ENCODE measurements at regions not wholly inside any gene's neighbourhood (a gene's known extent, or its start where the extent isn't known, plus 50 kb on each side); places are given as distances from the start of the nearest gene placed in this dataset.

DNA sequence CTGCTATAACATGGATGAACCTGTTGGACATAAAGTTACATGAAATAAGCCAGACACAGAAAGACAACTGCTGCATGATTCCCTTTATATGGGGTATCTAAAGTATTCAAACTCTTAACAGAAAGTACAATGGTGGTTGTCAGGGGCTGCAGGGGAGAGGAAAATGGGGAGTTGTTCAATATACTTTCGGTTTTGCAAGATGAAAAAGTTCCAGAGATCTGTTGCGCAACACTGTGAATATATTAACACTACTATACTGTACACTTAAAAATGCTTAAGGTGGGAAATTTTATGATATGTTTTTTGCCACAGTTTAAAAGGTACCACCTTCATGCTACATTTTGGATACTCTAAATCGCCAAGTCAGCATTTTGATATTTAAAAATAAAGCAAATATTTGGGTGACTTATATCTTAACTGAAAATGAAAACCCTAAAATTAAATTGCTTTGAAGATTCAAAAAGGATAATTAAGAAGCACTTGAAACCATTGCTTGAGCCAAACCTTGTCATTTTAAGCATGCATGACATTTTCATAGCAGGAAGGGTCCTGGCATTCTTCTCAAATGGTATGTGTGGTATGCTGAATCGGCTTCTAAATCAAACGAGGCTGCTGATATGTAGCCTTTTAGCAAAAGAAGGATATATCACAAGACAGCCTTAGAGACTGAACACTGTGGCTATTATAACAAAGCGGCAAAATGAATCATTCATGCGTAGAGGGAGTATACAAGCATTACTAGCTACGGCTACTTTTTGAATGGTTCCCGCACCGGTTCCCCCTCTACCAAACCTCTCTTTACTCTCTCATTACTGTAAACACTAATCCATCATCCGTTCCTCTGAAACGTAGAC, 607.1 kb upstream of the DIPK2B start:
- Histone ChIP-seq H3K4me3 (ENCODE audit: low read depth, low read length) (no peak overlapping the region), H3K36me3 (ENCODE audit: control insufficient read depth in 2 of 2, insufficient read depth in 1 of 2, low read length in 2 of 2) (no peaks in the 10 kb centered on the region), H3K27ac (ENCODE audit: extremely low read depth, low read depth, low read length) (no peak overlapping the region), H3K9me3 (ENCODE audit: control insufficient read depth, insufficient read depth, low read depth, low read length) (no peaks in the 10 kb centered on the region), H3K4me1 (ENCODE audit: control insufficient read depth, insufficient read depth, low read length) (no peaks in the 10 kb centered on the region)
- POLR2A ChIA-PET, result interaction anchor here (0.7 kb wide), 1 partner anchor 1133 kb away, joined by 3 read pairs; no protein-coding TSS in a partner anchor
- TF ChIP-seq, protein P1, sequence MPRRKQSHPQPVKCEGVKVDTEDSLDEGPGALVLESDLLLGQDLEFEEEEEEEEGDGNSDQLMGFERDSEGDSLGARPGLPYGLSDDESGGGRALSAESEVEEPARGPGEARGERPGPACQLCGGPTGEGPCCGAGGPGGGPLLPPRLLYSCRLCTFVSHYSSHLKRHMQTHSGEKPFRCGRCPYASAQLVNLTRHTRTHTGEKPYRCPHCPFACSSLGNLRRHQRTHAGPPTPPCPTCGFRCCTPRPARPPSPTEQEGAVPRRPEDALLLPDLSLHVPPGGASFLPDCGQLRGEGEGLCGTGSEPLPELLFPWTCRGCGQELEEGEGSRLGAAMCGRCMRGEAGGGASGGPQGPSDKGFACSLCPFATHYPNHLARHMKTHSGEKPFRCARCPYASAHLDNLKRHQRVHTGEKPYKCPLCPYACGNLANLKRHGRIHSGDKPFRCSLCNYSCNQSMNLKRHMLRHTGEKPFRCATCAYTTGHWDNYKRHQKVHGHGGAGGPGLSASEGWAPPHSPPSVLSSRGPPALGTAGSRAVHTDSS (tag by site-specific recombination; IDR thresholded peaks at IDR 0.05), result no peak
- TF ChIP-seq, protein P2, sequence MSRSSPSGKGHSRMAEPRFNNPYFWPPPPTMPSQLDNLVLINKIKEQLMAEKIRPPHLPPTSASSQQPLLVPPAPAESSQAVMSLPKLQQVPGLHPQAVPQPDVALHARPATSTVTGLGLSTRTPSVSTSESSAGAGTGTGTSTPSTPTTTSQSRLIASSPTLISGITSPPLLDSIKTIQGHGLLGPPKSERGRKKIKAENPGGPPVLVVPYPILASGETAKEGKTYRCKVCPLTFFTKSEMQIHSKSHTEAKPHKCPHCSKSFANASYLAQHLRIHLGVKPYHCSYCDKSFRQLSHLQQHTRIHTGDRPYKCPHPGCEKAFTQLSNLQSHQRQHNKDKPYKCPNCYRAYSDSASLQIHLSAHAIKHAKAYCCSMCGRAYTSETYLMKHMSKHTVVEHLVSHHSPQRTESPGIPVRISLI (tag by site-specific recombination; IDR thresholded peaks at IDR 0.05), result no peak
- TF ChIP-seq ZNF621 (tag by site-specific recombination; IDR thresholded peaks at IDR 0.05), result no peak
- TF ChIP-seq ZNF501 (tag by site-specific recombination; IDR thresholded peaks at IDR 0.05), result no peak
- no peak for TF ChIP-seq ZNF155 (tag by site-specific recombination; IDR thresholded peaks at IDR 0.05)
- no peak; the same call in 1 of the 2 replicates for TF ChIP-seq TCF7L2 (IDR thresholded peaks at IDR 0.05; ENCODE audit: borderline replicate concordance, low read depth, low read length)
- CTCF ChIA-PET, result interaction anchor here (0.8 kb wide), 2 partner anchors 17 to 621 kb away, joined by 3 to 4 read pairs; no protein-coding TSS in a partner anchor

GRCh38 chrX:45806410-45807121, 605.9 kb upstream of the DIPK2B start:
- Histone ChIP-seq H3K36me3 (ENCODE audit: control insufficient read depth in 2 of 2, insufficient read depth in 1 of 2, low read length in 2 of 2) (no peaks in the 10 kb centered on the region), H3K9me3 (ENCODE audit: control insufficient read depth, insufficient read depth, low read depth, low read length) (no peaks in the 10 kb centered on the region), H3K27ac (ENCODE audit: extremely low read depth, low read depth, low read length) (no peak overlapping the region), H3K4me1 (ENCODE audit: control insufficient read depth, insufficient read depth, low read length) (no peaks in the 10 kb centered on the region), H3K4me3 (ENCODE audit: low read depth, low read length) (no peak overlapping the region)
- ChIA-PET POLR2A (interaction anchor here (1.1 kb wide), 1 partner anchor 20 kb away, joined by 3 read pairs; no protein-coding TSS in a partner anchor), CTCF (interaction anchor here (0.7 kb wide), 1 partner anchor 570 kb away, joined by 5 read pairs; no protein-coding TSS in a partner anchor)
- TF ChIP-seq ZNF404 (tag by site-specific recombination; IDR thresholded peaks at IDR 0.05), result no peak
- TF ChIP-seq GFI1B (tag by site-specific recombination; IDR thresholded peaks at IDR 0.05), result no peak
- no peak for TF ChIP-seq ZNF274 (IDR thresholded peaks at IDR 0.05; ENCODE audit: low read length)
- no peak for TF ChIP-seq ZNF274 (tag by site-specific recombination; IDR thresholded peaks at IDR 0.05; ENCODE audit: borderline replicate concordance)
- TF ChIP-seq ZNF335 (tag by site-specific recombination; conservative IDR thresholded peaks at IDR 0.05), result no peak
- no peak for TF ChIP-seq ZNF785 (tag by site-specific recombination; IDR thresholded peaks at IDR 0.05)
- TF ChIP-seq ZBTB49 (tag by site-specific recombination; IDR thresholded peaks at IDR 0.05; ENCODE audit: low read depth), result no peak
- TF ChIP-seq ZFHX2 (tag by site-specific recombination; conservative IDR thresholded peaks at IDR 0.05), result no peak
- TF ChIP-seq ZNF626 (tag by site-specific recombination; IDR thresholded peaks at IDR 0.05), result no peak
- no peak for TF ChIP-seq ZNF433 (tag by site-specific recombination; IDR thresholded peaks at IDR 0.05; ENCODE audit: low read depth)
- no peak for TF ChIP-seq ZNF530 (tag by site-specific recombination; IDR thresholded peaks at IDR 0.05; ENCODE audit: low read depth)
- TF ChIP-seq ZSCAN16 (tag by site-specific recombination; IDR thresholded peaks at IDR 0.05), result no peak
- no peak for TF ChIP-seq KLF8 (tag by site-specific recombination; IDR thresholded peaks at IDR 0.05)

Measured in HEK293 (cell line).